HG02571 (cell line): ENCODE measurements at regions not wholly inside any gene's neighbourhood (a gene's known extent, or its start where the extent isn't known, plus 50 kb on each side); places are given as distances from the start of the nearest gene placed in this dataset.

Experiments used
- ATAC-seq: cut with Tn5 transposase; IDR thresholded peaks from one replicate; pipeline ENCODE4 v1.9.1; 2021; ENCODE audit warnings: mild to moderate bottlenecking, moderate library complexity; ENCODE audit not compliant: unreplicated experiment

DNA sequence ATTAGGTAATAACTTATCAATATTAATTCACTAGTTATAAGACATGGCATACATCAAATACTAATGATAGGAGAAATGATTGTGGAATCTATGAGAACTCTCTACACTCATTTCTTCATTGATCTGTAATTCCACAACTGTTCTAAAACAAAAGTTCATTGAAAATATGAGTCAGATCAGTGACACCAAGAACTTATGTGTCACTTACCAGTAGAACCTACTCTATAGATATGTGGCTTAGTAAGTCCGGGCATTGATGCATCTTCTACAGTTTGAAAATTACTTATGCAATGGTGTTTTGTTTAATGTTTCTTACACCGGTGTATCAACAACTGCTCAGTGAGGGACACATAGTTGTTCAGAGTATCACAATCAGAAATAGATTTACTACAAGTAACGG lies 520.3 kb downstream of the ARAP2 start:
- no peak for ATAC-seq

DNA sequence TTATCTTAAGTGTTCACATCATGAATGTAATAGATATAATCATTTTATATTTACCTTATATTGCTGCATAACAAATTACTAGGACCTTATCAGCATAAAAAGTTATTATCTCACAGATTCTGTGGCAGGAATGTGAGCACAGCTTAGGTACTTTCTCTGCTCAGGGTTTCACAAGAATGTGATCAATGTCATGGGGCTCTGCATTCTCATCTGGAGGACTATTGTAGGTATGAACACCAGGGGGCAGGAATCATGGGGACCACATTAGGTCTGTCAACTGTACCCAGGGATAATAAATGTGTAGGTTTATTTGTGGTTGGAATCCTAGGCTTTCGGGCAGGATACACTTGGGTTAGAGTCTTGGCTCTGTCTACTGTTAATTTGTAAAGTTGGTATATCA lies 519.2 kb downstream of the ARAP2 start:
- ATAC-seq: no peak

- ATAC-seq: no peak
These were observed 513.9 kb downstream of the ARAP2 start for GRCh38 chr4:35730414-35730813.

DNA sequence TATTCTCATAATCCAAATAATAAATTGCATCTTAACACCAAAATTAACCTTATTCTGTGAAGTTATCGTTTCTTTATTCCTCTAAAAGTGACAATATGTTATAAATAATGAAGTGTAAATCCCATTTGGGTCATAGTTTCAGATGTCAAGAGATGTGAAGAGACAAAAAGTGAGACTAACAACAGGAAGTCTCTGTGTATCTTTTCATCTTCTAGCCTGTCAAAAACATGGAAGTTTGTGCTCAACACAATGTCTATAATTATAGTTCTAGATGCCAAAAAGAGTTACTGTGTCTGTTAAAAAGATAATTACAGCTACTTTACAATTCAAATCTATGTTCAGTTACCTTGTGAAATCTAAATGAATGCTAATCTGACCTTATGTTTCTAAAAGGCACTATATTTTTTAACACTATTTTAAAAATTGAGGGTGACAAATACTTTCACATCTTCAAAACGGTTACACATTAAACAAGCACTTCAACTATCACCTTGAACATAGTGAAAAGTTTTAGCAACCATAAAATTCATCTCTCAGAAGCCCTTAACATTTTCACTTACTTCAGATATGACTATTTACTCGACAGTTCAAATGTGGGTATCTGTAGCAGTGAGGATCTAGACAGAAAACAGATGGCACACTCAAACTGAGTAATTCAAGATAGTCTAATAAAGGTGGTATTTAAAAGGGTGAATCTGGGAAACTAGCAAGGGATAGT lies 509.8 kb downstream of the ARAP2 start:
- no peak for ATAC-seq

DNA sequence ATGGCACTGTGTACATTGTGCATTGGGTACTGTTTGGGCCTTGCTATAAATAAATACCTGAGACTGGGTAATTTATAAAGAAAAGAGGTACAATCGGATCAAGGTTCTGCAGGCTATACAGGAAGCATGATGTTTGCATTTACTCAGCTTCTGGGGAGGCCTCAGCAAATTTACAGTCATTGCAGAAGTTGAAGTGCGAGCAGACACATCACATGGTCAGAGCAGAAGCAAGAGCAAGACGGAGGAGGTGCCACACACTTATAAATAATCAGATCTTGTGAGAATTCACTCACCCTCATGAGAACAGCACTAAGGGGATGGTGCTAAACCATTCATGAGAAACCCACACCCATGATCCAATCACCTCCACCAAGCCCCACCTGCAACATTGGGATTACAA lies 505.0 kb downstream of the ARAP2 start:
- ATAC-seq: no peak

- ATAC-seq: no peak
These were observed 490.3 kb downstream of the ARAP2 start for GRCh38 chr4:35754047-35754446.

DNA sequence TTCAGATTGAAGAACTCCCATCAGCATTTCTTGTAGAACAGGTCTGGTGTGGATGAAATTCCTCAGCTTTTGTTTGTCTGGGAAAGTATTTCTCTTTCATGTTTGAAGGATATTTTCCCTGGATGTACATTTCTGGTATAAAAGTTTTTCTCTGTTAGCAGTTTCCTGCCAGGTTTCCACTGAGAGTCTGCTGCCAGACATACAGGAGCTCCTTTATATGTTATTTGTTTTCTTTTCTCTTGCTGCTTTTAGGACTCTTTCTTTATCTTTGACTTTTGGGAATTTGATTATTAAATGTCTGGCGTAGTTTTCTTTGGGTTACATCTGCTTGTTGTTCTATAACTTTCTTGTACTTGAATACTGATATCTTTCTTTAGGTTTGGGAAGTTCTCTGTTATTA lies 486.5 kb downstream of the ARAP2 start:
- ATAC-seq: no peak

DNA sequence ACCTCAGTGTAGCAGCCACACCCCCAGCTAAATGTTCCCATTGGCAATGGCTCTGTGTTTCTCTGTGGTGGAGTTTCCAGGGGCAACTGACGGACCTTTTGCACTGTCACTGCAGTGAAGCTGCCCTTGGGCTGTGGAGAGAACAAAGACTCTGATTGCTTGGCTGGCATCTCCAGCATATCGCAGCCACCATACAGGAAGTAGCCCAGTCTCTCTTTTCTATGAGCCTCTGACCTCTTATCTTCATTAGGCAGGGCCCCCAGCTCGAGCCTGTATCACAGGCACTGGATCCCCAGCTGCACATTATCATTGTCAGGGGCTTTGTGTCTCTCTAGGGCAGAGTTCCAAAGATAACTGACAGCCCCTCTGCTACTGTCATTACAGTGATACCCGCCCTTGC lies 483.5 kb downstream of the ARAP2 start:
- ATAC-seq: no peak

DNA sequence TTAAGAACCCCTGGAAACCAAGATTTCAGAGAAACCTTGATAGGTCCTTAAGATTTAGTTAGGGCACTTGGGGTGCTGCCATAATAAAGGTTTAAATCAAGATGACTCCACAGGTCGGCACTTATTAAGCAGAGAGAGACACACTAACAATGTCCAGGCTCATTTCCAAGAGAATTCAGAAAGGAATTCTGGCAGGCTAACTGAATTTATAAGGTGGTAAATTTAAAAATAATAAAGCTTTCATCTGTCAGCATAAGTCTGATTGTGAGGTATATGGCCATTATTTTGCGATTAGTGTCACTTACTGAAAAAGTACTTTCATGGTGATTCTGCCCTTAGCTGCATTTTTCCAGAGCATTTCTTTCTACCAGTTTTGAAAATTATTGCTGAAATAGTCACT lies 472.7 kb downstream of the ARAP2 start:
- no peak for ATAC-seq

DNA sequence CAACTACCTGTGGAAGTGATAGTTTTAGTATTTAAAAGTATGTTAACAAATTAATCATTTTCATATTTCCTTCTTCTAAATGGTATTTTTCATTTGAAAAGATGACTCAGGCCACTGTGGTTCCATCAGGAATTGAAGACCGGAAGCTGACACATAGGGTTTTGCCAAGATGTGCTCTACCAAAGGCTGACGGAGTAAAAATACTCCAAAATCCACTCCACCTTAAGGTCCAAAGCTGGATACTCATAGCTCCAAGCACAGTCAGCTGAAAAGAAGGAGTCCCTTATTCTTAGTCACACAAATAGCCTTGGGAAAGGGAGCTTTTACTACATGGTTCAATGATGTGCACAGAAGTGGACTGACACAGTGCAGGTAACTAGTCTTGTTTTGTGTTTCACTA lies 472.0 kb downstream of the ARAP2 start:
- ATAC-seq: no peak

GRCh38 chr4:35789899-35790574 lies 454.3 kb downstream of the ARAP2 start:
- no peak for ATAC-seq

GRCh38 chr4:35793045-35793722 lies 451.1 kb downstream of the ARAP2 start:
- no peak for ATAC-seq

GRCh38 chr4:35793766-35794165 lies 450.5 kb downstream of the ARAP2 start:
- ATAC-seq: no peak

DNA sequence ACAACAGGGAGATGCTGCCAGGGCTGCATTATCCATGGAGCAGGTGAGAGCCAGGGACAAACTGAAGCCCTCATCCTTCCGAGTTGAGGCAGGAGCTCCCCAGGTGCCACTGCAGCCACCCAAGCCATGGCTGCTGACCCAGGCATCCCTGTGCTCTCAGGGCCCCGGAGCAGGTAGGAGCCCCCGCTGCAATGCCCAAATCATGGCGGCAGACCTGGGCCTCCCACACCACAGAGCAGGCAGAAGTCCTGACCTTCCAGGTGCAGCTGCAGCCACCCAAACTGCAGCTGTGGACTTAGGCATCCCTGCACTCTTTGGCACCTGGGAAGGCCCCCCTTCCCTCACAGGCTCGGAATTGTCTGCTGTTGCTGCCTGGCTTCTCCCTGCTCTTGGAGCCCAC lies 443.6 kb downstream of the ARAP2 start:
- no peak for ATAC-seq

GRCh38 chr4:35802644-35803043 lies 441.7 kb downstream of the ARAP2 start:
- ATAC-seq: no peak

GRCh38 chr4:35818520-35818919 lies 425.8 kb downstream of the ARAP2 start:
- ATAC-seq: no peak

GRCh38 chr4:35820003-35820402 lies 424.3 kb downstream of the ARAP2 start:
- no peak for ATAC-seq

DNA sequence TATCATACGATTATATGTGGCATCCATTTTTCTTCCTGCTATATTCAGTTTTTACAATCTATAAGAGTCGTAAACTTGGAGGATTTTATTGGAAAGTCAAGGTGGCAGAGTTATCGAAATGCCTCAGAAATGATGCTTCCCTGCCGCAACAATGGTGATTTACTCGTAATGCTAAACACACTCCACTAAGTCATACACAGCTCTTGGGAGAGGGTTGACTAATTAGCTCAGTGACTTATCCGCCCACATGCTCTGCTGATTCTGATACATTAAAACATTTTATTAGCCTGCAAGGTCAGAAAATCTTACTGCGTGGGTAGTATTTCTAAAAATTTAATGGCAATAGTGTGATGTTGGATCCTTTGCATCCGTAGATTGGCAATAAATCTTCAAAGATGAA lies 420.1 kb downstream of the ARAP2 start:
- no peak for ATAC-seq

GRCh38 chr4:35835893-35836292 lies 408.4 kb downstream of the ARAP2 start:
- no peak for ATAC-seq

GRCh38 chr4:35836596-35836995 lies 407.7 kb downstream of the ARAP2 start:
- ATAC-seq: no peak

- ATAC-seq: no peak
These were observed 377.3 kb downstream of the ARAP2 start for GRCh38 chr4:35867057-35867456.

DNA sequence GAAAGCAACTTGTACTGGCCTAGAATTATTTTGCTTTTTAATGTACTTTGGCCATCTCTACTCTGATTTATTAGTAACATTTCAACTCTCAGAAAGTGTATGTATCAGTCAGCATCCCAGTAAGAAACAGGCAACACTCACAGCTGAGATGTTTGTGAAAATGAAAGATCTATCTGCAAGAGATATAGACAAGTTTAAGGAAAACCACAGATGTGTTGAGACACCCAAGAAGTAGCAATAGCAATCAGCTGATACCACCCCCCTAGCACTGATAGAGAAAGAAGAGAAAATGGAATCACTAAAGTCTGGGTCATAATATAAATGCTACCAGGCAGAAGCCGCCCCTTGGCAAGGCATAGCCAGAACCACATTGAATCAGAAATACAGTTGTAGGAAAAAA lies 372.0 kb downstream of the ARAP2 start:
- ATAC-seq: no peak
